ENCODE measurements at regions not wholly inside any gene's neighbourhood (a gene's known extent, or its start where the extent isn't known, plus 50 kb on each side); places are given as distances from the start of the nearest gene placed in this dataset.

- WGBS (ENCODE audit: insufficient coverage), result 88% methylated on average over 4 of the region's 4 CpGs
- H3K9ac ChIP-seq (ENCODE audit: low read length), result no peak overlapping the region
- no peak overlapping the region for H2AFZ ChIP-seq (ENCODE audit: insufficient read depth, low read depth, low read length, poor library complexity, severe bottlenecking)
- no peak for DNase-seq
- H3K4me3 ChIP-seq (ENCODE audit: control extremely low read depth in 1 of 5, extremely low read depth in 1 of 5, insufficient read depth in 1 of 5, low read depth in 2 of 5, low read length in 4 of 5), result no peak overlapping the region
- Mint-ChIP-seq H3K27ac (no peak overlapping the region), H3K4me1 (peaks cover 8% of the 10 kb centered on the region), H3K9me3 (ENCODE audit: insufficient read depth) (no peaks in the 10 kb centered on the region), H3K4me3 (no peak overlapping the region), H3K27me3 (peaks cover 16% of the 10 kb centered on the region)
- H3K4me2 ChIP-seq (replicated peaks; ENCODE audit: low read depth, low read length, poor library complexity, severe bottlenecking), result no peak overlapping the region
- POLR2A ChIA-PET, result no interaction called here
- no peak for ATAC-seq (ENCODE audit: low read depth)
- no peak for TF ChIP-seq EZH2 (IDR thresholded peaks at IDR 0.05; ENCODE audit: borderline replicate concordance, insufficient read depth, low read depth, low read length, poor library complexity, severe bottlenecking)
- TF ChIP-seq CTCF (IDR thresholded peaks at IDR 0.05), result no peak
- peaks cover 0 to 5% of the 10 kb centered on the region in 2 donors for H3K4me1 ChIP-seq (ENCODE audit: control insufficient read depth in 2 of 2, insufficient read depth in 2 of 2, low read length in 2 of 2)
- H3K27ac ChIP-seq (ENCODE audit: low read length in 2 of 2), result no peak overlapping the region
- H3K9me3 ChIP-seq (ENCODE audit: control extremely low read depth in 1 of 3, control insufficient read depth in 2 of 3, insufficient read depth in 1 of 3, low read length in 2 of 3), result no peaks in the 10 kb centered on the region
- H3K79me2 ChIP-seq (ENCODE audit: control insufficient read depth, insufficient read depth, low read length), result no peaks in the 10 kb centered on the region
- H4K20me1 ChIP-seq (ENCODE audit: control insufficient read depth, insufficient read depth, low read length, poor library complexity, severe bottlenecking), result no peaks in the 10 kb centered on the region
- intact Hi-C loops (cut with micrococcal nuclease), result no loop called here
- CTCF ChIA-PET, result no interaction called here
- no peaks in the 10 kb centered on the region for H3K36me3 ChIP-seq (replicated peaks in 1 of 2; ENCODE audit: control extremely low read depth in 1 of 2, control insufficient read depth in 1 of 2, extremely low read depth in 1 of 2, insufficient read depth in 2 of 2, low read length in 1 of 2)
- H3K27me3 ChIP-seq (replicated peaks in 1 of 4; ENCODE audit: control extremely low read depth in 1 of 4, control insufficient read depth in 3 of 4, insufficient read depth in 4 of 4, low read length in 3 of 4), result no peaks in the 10 kb centered on the region
These were observed 228.8 kb upstream of the STARD13 start for GRCh38 chr13:33514362-33514761.

GRCh38 chr13:33515146-33515545 lies 229.6 kb upstream of the STARD13 start:
- no peaks in the 10 kb centered on the region for H3K27me3 ChIP-seq (replicated peaks in 1 of 4; ENCODE audit: control extremely low read depth in 1 of 4, control insufficient read depth in 3 of 4, insufficient read depth in 4 of 4, low read length in 3 of 4)
- H3K9ac ChIP-seq (ENCODE audit: low read length), result no peak overlapping the region
- Mint-ChIP-seq H3K9me3 (ENCODE audit: insufficient read depth) (no peaks in the 10 kb centered on the region), H3K27ac (no peak overlapping the region), H3K27me3 (peaks cover 16% of the 10 kb centered on the region), H3K4me3 (no peak overlapping the region), H3K4me1 (peaks cover 8% of the 10 kb centered on the region)
- TF ChIP-seq EZH2 (IDR thresholded peaks at IDR 0.05; ENCODE audit: borderline replicate concordance, insufficient read depth, low read depth, low read length, poor library complexity, severe bottlenecking) (no peak), CTCF (IDR thresholded peaks at IDR 0.05) (no peak)
- H3K4me2 ChIP-seq (replicated peaks; ENCODE audit: low read depth, low read length, poor library complexity, severe bottlenecking), result no peak overlapping the region
- no peak for DNase-seq
- POLR2A ChIA-PET, result no interaction called here
- no peaks in the 10 kb centered on the region for H3K79me2 ChIP-seq (ENCODE audit: control insufficient read depth, insufficient read depth, low read length)
- intact Hi-C loops (cut with micrococcal nuclease), result no loop called here
- CTCF ChIA-PET, result interaction anchor here (0.9 kb wide), 1 partner anchor 28 kb away, joined by 3 read pairs; no protein-coding TSS in a partner anchor
- no CpG with 5 or more reads among the region's 3 CpGs for WGBS (ENCODE audit: insufficient coverage)
- H3K4me3 ChIP-seq (ENCODE audit: control extremely low read depth in 1 of 5, extremely low read depth in 1 of 5, insufficient read depth in 1 of 5, low read depth in 2 of 5, low read length in 4 of 5), result no peak overlapping the region
- no peaks in the 10 kb centered on the region for H3K9me3 ChIP-seq (ENCODE audit: control extremely low read depth in 1 of 3, control insufficient read depth in 2 of 3, insufficient read depth in 1 of 3, low read length in 2 of 3)
- ATAC-seq (ENCODE audit: low read depth), result no peak
- H3K36me3 ChIP-seq (replicated peaks in 1 of 2; ENCODE audit: control extremely low read depth in 1 of 2, control insufficient read depth in 1 of 2, extremely low read depth in 1 of 2, insufficient read depth in 2 of 2, low read length in 1 of 2), result no peaks in the 10 kb centered on the region
- no peaks in the 10 kb centered on the region for H4K20me1 ChIP-seq (ENCODE audit: control insufficient read depth, insufficient read depth, low read length, poor library complexity, severe bottlenecking)
- H3K4me1 ChIP-seq (ENCODE audit: control insufficient read depth in 2 of 2, insufficient read depth in 2 of 2, low read length in 2 of 2), result peaks cover 0 to 5% of the 10 kb centered on the region in 2 donors
- H3K27ac ChIP-seq (ENCODE audit: low read length in 2 of 2), result no peak overlapping the region
- H2AFZ ChIP-seq (ENCODE audit: insufficient read depth, low read depth, low read length, poor library complexity, severe bottlenecking), result no peak overlapping the region

All from B cell (primary cell).